Breast epithelium (tissue), 3 donors: ENCODE measurements at regions not wholly inside any gene's neighbourhood (a gene's known extent, or its start where the extent isn't known, plus 50 kb on each side); places are given as distances from the start of the nearest gene placed in this dataset.

Experiments used
- CTCF ChIP-seq, 3 donors: fragments of 450-650 bp; IDR thresholded peaks; one replicate each; pipeline ENCODE4 v1.5.1; 2016 to 2017; ENCODE audit warnings: antibody characterized with exemption in 3 of 3, mild to moderate bottlenecking in 3 of 3, moderate library complexity in 3 of 3
- POLR2A ChIP-seq: fragments of 450-650 bp; IDR thresholded peaks from one replicate; pipeline ENCODE4 v1.6.1; 2016; ENCODE audit warnings: antibody characterized with exemption, mild to moderate bottlenecking, moderate library complexity
- POLR2AphosphoS5 ChIP-seq, 3 donors: sonication (generic); formaldehyde crosslinking; IDR thresholded peaks; one replicate each; pipeline ENCODE4 v1.6.1; 2017; ENCODE audit warnings: antibody characterized with exemption in 3 of 3

DNA sequence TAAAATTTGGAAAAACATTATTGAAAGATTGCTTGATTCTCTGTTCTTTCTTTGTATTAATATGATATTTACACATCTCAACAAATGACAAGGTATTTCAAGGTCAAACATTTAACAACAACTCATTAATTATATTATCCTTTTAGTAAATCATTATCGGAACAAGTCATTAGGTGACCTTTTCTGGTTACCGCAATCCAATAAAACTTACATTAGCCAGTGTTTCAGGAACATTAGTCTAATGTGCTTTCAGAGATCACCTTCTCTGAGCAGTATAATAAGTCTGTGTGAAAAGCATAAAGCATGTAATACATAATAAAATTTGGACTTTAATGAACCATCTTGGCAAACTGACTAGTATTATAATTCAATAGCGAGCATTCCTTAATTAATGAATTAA, 1466.4 kb downstream of the FAM181B start:
- TF ChIP-seq CTCF (IDR thresholded peaks at IDR 0.05) (no peak), POLR2AphosphoS5 (IDR thresholded peaks at IDR 0.05) (no peak), POLR2A (no peak)
